ENCODE measurements at regions not wholly inside any gene's neighbourhood (a gene's known extent, or its start where the extent isn't known, plus 50 kb on each side); places are given as distances from the start of the nearest gene placed in this dataset.

DNA sequence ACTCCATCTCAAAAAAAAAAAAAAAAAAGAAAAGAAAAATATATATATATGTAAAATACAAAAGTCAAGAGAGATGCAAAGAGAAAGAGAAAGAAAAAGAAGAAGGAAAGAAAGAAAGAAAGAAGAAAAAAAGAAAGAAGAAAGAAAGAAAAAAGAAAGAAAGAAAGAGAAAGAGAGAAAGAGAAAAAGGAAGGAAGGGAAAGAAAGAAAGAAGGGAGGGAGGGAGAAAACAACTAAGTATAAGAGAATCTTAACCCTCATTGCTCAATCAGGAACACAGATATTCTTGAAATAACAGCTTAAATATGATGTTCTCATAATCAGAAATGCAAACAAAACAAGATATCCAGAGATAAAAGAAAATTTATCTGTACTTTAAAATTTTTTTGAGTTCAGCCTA is 54.4 kb upstream of the MARCKS start:
- H3K4me2 ChIP-seq = no peak overlapping the region
- TF ChIP-seq ZNF302 (CRISPR knock-in tag; IDR thresholded peaks at IDR 0.05) = no peak
- no peak for TF ChIP-seq CHD2 (IDR thresholded peaks at IDR 0.05; ENCODE audit: low read length, partially characterized antibody)
- TF ChIP-seq, protein P1, sequence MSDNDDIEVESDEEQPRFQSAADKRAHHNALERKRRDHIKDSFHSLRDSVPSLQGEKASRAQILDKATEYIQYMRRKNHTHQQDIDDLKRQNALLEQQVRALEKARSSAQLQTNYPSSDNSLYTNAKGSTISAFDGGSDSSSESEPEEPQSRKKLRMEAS (IDR thresholded peaks at IDR 0.05) = no peak
- H3K4me1 ChIP-seq = no peaks in the 10 kb centered on the region
- no peaks in the 10 kb centered on the region for H3K9me3 ChIP-seq
- ATAC-seq (no peak), FAIRE-seq (no peak), DNase-seq (ENCODE audit: low read depth in 1 of 2, low spot score in 1 of 2) (no peak)
- ChIA-PET CTCF (no interaction called here), POLR2A (no interaction called here)
- H3K27ac ChIP-seq = no peak overlapping the region
- no peak overlapping the region for H3K4me3 ChIP-seq

DNA sequence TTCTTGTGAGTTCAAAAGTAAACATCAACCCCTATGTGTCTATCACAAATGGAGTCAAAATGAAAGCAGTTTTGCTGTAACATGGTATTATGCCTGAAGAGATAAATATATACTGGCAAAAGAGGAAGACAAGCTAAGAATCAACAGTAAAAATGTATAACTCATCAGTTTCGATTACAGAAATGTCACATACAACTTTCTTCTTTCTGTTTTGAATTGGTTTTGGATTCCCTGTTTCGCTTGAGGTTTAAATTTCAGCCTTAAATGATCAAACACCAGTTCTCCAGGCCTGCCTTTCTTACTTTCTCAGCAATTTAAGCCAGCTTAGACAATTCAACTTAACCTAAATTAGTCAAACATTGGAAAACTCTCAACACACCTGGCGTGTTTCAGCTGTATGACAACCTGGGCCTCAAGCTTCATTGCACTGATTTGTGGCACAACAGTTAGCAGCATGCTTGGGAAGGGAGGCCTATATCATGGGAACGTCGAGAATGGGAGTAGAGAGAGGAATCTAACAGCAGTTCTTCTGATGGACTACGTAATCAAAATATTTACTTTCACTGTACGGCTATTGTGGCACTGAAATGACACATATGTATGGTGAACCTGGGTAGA is 51.9 kb upstream of the MARCKS start:
- no peak for ATAC-seq
- no peak for FAIRE-seq

DNA sequence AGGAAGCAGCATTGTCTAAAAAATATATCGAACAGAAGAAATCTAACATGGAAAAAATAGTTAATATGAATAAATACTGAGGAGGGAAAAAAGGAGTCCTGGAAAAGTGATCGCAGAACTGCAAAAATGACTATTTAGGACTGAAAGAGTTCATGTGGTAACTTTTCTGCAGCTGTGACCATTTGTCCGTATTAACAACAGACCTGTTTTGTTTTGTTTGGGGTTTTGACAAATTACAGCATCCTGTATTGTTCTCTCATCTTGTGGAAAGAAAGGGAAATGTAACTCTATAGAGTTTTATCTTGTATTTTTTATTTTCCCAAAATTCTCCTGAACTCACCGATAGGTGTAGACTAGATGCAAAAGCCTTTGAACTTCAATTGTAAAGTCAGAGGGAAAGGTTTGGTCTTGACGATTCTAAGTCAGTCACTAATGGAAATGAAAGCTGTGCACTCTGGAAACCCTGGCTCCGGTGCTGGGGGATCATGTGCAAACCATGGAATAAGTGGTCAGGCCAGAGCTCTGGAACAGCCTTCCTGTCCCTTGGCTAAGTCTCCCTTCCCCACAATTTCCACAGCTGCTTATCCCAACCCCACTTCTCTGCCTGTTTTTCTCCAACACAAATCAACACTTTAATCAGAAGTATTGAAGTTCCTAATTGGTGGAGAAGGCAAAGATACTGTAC is 51.2 kb upstream of the MARCKS start:
- POLR2A ChIA-PET = no interaction called here
- DNase-seq (ENCODE audit: low read depth in 1 of 2, low spot score in 1 of 2) = no peak
- CTCF ChIA-PET = no interaction called here
- no peaks in the 10 kb centered on the region for H3K4me1 ChIP-seq
- FAIRE-seq = no peak
- TF ChIP-seq CHD4 (IDR thresholded peaks at IDR 0.05; ENCODE audit: borderline replicate concordance) = no peak
- no peak for TF ChIP-seq JUNB (IDR thresholded peaks at IDR 0.05)
- TF ChIP-seq HOXB13 (CRISPR knock-in tag; IDR thresholded peaks at IDR 0.05; ENCODE audit: low read depth) = no peak
- TF ChIP-seq, protein P2, sequence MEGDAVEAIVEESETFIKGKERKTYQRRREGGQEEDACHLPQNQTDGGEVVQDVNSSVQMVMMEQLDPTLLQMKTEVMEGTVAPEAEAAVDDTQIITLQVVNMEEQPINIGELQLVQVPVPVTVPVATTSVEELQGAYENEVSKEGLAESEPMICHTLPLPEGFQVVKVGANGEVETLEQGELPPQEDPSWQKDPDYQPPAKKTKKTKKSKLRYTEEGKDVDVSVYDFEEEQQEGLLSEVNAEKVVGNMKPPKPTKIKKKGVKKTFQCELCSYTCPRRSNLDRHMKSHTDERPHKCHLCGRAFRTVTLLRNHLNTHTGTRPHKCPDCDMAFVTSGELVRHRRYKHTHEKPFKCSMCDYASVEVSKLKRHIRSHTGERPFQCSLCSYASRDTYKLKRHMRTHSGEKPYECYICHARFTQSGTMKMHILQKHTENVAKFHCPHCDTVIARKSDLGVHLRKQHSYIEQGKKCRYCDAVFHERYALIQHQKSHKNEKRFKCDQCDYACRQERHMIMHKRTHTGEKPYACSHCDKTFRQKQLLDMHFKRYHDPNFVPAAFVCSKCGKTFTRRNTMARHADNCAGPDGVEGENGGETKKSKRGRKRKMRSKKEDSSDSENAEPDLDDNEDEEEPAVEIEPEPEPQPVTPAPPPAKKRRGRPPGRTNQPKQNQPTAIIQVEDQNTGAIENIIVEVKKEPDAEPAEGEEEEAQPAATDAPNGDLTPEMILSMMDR (IDR thresholded peaks at IDR 0.05) = no peak
- TF ChIP-seq BHLHE40 (IDR thresholded peaks at IDR 0.05; ENCODE audit: low read depth, low read length) = no peak
- no peak for ATAC-seq
- 86% methylated on average over 6 of the region's 6 CpGs for WGBS (ENCODE audit: missing lambda C conversion rate)
- no peak overlapping the region for H3K27ac ChIP-seq
- H3K4me2 ChIP-seq = no peak overlapping the region
- H3K4me3 ChIP-seq = no peak overlapping the region
- no peaks in the 10 kb centered on the region for H3K9me3 ChIP-seq

More for the DNA sequence above, 51.9 kb upstream of the MARCKS start:
- CTCF ChIA-PET = interaction anchor here (1.4 kb wide), 2 partner anchors 31 to 50 kb away, joined by 3 read pairs; no protein-coding TSS in a partner anchor
- TF ChIP-seq MYC (IDR thresholded peaks at IDR 0.05; ENCODE audit: borderline replicate concordance, low read length) (no peak), KDM5A (IDR thresholded peaks at IDR 0.05) (no peak), RFX5 (IDR thresholded peaks at IDR 0.05) (no peak), POLR2A (IDR thresholded peaks at IDR 0.05; ENCODE audit: low read length) (no peak), MAZ (IDR thresholded peaks at IDR 0.05; ENCODE audit: borderline replicate concordance, low read depth, low read length) (no peak), FOSL2 (IDR thresholded peaks at IDR 0.05) (no peak), FOSL2 (CRISPR knock-in tag; IDR thresholded peaks at IDR 0.05) (no peak), KDM1A (IDR thresholded peaks at IDR 0.05; ENCODE audit: low read depth) (no peak), POLR2AphosphoS2 (conservative IDR thresholded peaks at IDR 0.05; ENCODE audit: low read length) (no peak), NPAS2 (CRISPR knock-in tag; IDR thresholded peaks at IDR 0.05; ENCODE audit: borderline replicate concordance) (no peak), RARB (CRISPR knock-in tag; IDR thresholded peaks at IDR 0.05) (no peak)
- TF ChIP-seq, protein P3, sequence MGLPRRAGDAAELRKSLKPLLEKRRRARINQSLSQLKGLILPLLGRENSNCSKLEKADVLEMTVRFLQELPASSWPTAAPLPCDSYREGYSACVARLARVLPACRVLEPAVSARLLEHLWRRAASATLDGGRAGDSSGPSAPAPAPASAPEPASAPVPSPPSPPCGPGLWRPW (IDR thresholded peaks at IDR 0.05) = no peak
- TF ChIP-seq, protein P4, sequence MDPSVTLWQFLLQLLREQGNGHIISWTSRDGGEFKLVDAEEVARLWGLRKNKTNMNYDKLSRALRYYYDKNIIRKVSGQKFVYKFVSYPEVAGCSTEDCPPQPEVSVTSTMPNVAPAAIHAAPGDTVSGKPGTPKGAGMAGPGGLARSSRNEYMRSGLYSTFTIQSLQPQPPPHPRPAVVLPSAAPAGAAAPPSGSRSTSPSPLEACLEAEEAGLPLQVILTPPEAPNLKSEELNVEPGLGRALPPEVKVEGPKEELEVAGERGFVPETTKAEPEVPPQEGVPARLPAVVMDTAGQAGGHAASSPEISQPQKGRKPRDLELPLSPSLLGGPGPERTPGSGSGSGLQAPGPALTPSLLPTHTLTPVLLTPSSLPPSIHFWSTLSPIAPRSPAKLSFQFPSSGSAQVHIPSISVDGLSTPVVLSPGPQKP (IDR thresholded peaks at IDR 0.05; ENCODE audit: low read depth, low read length) = no peak
- TF ChIP-seq, protein P5, sequence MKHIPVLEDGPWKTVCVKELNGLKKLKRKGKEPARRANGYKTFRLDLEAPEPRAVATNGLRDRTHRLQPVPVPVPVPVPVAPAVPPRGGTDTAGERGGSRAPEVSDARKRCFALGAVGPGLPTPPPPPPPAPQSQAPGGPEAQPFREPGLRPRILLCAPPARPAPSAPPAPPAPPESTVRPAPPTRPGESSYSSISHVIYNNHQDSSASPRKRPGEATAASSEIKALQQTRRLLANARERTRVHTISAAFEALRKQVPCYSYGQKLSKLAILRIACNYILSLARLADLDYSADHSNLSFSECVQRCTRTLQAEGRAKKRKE (CRISPR knock-in tag; IDR thresholded peaks at IDR 0.05; ENCODE audit: low read depth) = no peak
- H3K9me3 ChIP-seq = no peaks in the 10 kb centered on the region
- no peak for DNase-seq (ENCODE audit: low read depth in 1 of 2, low spot score in 1 of 2)
- 77% methylated on average over 7 of the region's 7 CpGs for WGBS (ENCODE audit: missing lambda C conversion rate)
- no peaks in the 10 kb centered on the region for H3K4me1 ChIP-seq
- POLR2A ChIA-PET = no interaction called here
- H3K27ac ChIP-seq = no peak overlapping the region
- H3K4me2 ChIP-seq = no peak overlapping the region
- H3K4me3 ChIP-seq = no peak overlapping the region

Measured in A549 (cell line).